ENCODE measurements at regions not wholly inside any gene's neighbourhood (a gene's known extent, or its start where the extent isn't known, plus 50 kb on each side); places are given as distances from the start of the nearest gene placed in this dataset.

GRCh38 chr9:82805027-82805426 lies 257.9 kb downstream of the RASEF start:
- TF ChIP-seq EZH2 (IDR thresholded peaks at IDR 0.05): no peak
- peak; percentile 55 for TF ChIP-seq CTCF (IDR thresholded peaks at IDR 0.05)
